ACC112 (cell line): ENCODE measurements at regions not wholly inside any gene's neighbourhood (a gene's known extent, or its start where the extent isn't known, plus 50 kb on each side); places are given as distances from the start of the nearest gene placed in this dataset.

Experiments
- H2AFZ ChIP-seq: fragments of 200-600 bp; sonication (generic); one replicate; pipeline ENCODE4 v1.6.0; 2017; ENCODE audit warnings: antibody characterized with exemption, low read length; ENCODE audit not compliant: unreplicated experiment
- H3K27ac ChIP-seq: fragments of 200-600 bp; sonication (generic); 2 replicates; pipeline ENCODE4 v1.5.1; 2014; ENCODE audit warnings: low read depth, mild to moderate bottlenecking, antibody characterized with exemption, low read length, moderate library complexity
- H3K27me3 ChIP-seq: fragments of 200-600 bp; sonication (generic); 2 replicates; pipeline ENCODE4 v1.6.1; 2014; ENCODE audit warnings: mild to moderate bottlenecking, antibody characterized with exemption, low read length, moderate library complexity, mixed read lengths; ENCODE audit not compliant: insufficient read depth
- H3K36me3 ChIP-seq: fragments of 200-600 bp; sonication (generic); 2 replicates; pipeline ENCODE4 v1.6.1; 2016; ENCODE audit warnings: mild to moderate bottlenecking, antibody characterized with exemption, low read length, moderate library complexity, mixed read lengths; ENCODE audit not compliant: insufficient read depth
- H3K4me1 ChIP-seq: fragments of 200-600 bp; sonication (generic); one replicate; pipeline ENCODE4 v1.6.1; 2016; ENCODE audit warnings: low read length, mixed read lengths; ENCODE audit not compliant: insufficient read depth, unreplicated experiment, control insufficient read depth
- H3K4me3 ChIP-seq: fragments of 200-600 bp; sonication (generic); 2 replicates; pipeline ENCODE4 v1.5.1; 2014; ENCODE audit warnings: mild to moderate bottlenecking, low read depth, low read length
- H3K79me2 ChIP-seq: fragments of 200-600 bp; sonication (generic); one replicate; pipeline ENCODE4 v1.6.0; 2016; ENCODE audit warnings: low read length; ENCODE audit not compliant: control insufficient read depth, unreplicated experiment, insufficient read depth

DNA sequence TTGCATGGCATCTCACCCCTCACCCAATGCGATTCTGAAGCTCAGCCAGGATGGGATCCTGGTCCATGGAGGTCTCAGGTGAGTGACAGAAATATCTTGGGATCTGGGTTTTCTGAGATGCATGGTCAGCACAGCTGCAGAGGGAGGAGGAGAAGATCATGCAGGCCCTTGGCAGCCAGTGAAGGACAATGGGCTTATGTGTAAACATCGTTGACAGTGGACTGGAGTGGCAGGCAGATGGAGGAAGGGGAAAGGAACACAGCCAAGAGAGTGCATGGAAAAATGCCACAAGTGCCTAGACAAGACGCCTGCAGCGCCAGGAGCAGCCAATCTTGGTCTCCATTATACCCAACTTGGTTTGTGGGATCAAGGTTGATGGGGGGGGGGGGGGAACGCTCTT lies 347.9 kb downstream of the MCTP2 start:
- Histone ChIP-seq H3K4me1 (no peaks in the 10 kb centered on the region), H3K27me3 (no peaks in the 10 kb centered on the region), H3K79me2 (no peaks in the 10 kb centered on the region), H3K4me3 (no peak overlapping the region), H3K36me3 (no peaks in the 10 kb centered on the region), H2AFZ (no peak overlapping the region), H3K27ac (no peak overlapping the region)

DNA sequence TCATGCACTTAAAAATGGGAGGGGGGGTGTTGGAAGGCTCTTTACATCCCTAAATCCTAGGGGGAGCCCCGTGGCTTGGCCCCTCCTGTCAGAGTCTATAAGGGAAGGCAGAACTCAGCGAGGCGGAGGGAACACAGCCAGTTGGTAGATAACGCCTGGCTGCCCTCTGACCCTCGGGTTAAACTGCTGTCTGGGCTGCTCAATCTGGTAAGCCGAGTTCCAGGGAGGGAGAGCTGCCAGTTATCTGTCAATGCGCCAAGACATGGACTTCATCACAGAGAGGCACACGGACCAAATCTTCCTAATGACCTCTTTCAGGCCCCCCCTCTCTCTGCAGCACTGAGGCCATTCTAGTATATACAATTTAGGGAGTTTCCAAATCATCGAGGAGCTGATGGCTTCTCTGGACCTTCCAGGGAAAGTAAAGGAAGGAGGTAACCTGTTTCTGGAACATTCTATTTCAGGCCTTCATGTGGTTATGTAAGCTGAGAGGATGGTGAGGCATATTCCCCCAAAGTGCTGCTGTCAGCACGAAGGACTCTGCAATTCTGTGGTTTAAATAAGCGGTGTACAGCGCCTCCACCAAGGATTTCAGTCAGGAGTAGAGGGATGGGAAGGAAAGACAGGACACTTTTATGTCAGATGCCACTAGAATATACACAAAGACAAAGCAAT lies 349.0 kb downstream of the MCTP2 start:
- H3K79me2 ChIP-seq = no peaks in the 10 kb centered on the region
- no peak overlapping the region for H3K4me3 ChIP-seq
- H3K27me3 ChIP-seq = no peaks in the 10 kb centered on the region
- no peaks in the 10 kb centered on the region for H3K4me1 ChIP-seq
- H3K36me3 ChIP-seq = no peaks in the 10 kb centered on the region
- H2AFZ ChIP-seq = no peak overlapping the region
- H3K27ac ChIP-seq = no peak overlapping the region

DNA sequence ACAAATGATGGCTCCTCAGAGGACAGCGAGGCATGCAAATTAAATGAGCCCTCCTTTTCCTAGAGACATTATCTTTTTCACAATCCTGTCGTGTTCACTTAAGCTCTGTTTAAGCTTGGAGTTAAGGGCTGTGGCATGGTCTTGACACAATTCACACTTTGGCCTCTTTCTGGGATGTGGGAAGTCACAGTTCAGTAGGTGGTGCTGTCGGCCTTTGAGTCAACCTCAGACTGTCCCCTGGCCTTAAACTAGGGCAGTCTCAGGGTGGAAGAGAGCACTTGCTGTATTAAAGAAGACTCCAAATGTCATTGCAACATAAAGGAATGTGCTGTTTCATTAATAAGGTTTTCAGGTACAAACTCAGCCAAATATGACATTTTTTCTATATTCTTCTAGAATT lies 351.0 kb downstream of the MCTP2 start:
- no peaks in the 10 kb centered on the region for H3K36me3 ChIP-seq
- H3K4me3 ChIP-seq = no peak overlapping the region
- H3K79me2 ChIP-seq = no peaks in the 10 kb centered on the region
- H3K4me1 ChIP-seq = no peaks in the 10 kb centered on the region
- no peak overlapping the region for H3K27ac ChIP-seq
- no peaks in the 10 kb centered on the region for H3K27me3 ChIP-seq
- no peak overlapping the region for H2AFZ ChIP-seq

GRCh38 chr15:94584833-94585244 lies 353.5 kb downstream of the MCTP2 start:
- Histone ChIP-seq H2AFZ (no peak overlapping the region), H3K36me3 (no peaks in the 10 kb centered on the region), H3K27me3 (no peaks in the 10 kb centered on the region), H3K4me1 (no peaks in the 10 kb centered on the region), H3K27ac (no peak overlapping the region), H3K79me2 (no peaks in the 10 kb centered on the region), H3K4me3 (no peak overlapping the region)

DNA sequence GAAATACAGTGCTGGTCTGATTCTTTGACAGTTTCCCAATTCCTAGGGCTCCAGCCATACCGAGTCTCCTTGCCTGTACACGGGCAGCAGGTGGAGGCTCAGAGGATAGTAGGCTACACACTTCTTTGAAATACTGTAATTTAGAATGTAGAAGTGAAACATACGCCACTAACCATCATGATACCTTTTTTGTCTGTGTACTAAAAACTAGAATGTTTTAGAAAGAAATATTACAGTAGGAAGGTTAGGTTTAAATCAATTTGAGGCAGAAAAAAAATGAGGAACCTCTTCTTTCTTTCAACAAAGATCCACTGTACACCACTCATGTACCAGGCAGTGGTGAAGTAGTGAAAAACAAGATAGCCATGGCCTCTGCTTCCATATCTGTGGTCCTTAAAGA lies 354.7 kb downstream of the MCTP2 start:
- Histone ChIP-seq H3K4me1 (no peaks in the 10 kb centered on the region), H3K4me3 (no peak overlapping the region), H3K27ac (no peak overlapping the region), H3K36me3 (no peaks in the 10 kb centered on the region), H3K79me2 (no peaks in the 10 kb centered on the region), H2AFZ (no peak overlapping the region), H3K27me3 (no peaks in the 10 kb centered on the region)

GRCh38 chr15:94587113-94587512 lies 355.8 kb downstream of the MCTP2 start:
- Histone ChIP-seq H2AFZ (no peak overlapping the region), H3K27me3 (no peaks in the 10 kb centered on the region), H3K27ac (no peak overlapping the region), H3K4me3 (no peak overlapping the region), H3K79me2 (no peaks in the 10 kb centered on the region), H3K36me3 (no peaks in the 10 kb centered on the region), H3K4me1 (no peaks in the 10 kb centered on the region)

DNA sequence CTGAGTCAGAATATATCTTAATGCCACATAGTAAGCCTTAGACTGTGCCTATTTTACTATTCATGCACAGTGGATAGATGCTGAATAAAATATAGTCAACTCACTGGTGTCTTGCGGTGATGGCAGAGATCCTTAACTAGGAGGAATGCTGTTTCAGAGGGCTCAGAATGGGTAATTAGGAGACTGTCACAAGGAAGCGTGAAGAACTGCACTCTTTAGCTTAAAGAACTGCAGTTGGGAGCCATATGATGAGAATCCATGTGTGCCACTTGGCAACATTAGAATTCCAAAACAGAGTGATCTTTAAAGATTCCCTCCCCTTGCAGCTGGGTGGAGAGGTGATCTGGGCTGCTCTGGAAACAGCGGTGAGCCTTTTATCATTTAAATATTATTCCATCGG lies 357.6 kb downstream of the MCTP2 start:
- no peak overlapping the region for H2AFZ ChIP-seq
- no peaks in the 10 kb centered on the region for H3K27me3 ChIP-seq
- H3K27ac ChIP-seq = no peak overlapping the region
- H3K79me2 ChIP-seq = no peaks in the 10 kb centered on the region
- H3K4me1 ChIP-seq = no peaks in the 10 kb centered on the region
- no peaks in the 10 kb centered on the region for H3K36me3 ChIP-seq
- H3K4me3 ChIP-seq = no peak overlapping the region

DNA sequence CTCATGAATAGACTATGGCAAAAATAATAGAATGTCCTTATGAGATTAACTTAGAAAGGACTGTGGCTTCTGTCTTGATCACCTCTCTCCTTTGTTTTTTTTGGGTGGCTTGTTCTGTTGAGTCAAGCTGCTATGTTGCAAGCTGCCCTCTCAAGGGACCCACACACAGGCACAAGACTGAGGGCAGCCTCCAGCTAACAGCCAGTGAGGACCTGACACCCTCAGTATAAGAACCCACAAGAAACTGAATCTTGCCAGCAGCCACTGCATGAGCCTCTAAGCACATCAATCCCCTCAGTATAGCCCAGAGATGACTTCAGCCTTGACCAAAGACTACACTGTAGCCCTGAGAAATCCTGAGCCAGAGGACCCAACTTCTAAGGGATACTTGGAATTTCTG lies 361.1 kb downstream of the MCTP2 start:
- H2AFZ ChIP-seq = no peak overlapping the region
- H3K4me3 ChIP-seq = no peak overlapping the region
- H3K4me1 ChIP-seq = no peaks in the 10 kb centered on the region
- H3K79me2 ChIP-seq = no peaks in the 10 kb centered on the region
- no peaks in the 10 kb centered on the region for H3K36me3 ChIP-seq
- H3K27ac ChIP-seq = no peak overlapping the region
- H3K27me3 ChIP-seq = no peaks in the 10 kb centered on the region

GRCh38 chr15:94596707-94597106 lies 365.3 kb downstream of the MCTP2 start:
- H3K27me3 ChIP-seq = no peaks in the 10 kb centered on the region
- H3K79me2 ChIP-seq = no peaks in the 10 kb centered on the region
- H2AFZ ChIP-seq = no peak overlapping the region
- no peaks in the 10 kb centered on the region for H3K4me1 ChIP-seq
- no peak overlapping the region for H3K4me3 ChIP-seq
- H3K36me3 ChIP-seq = no peaks in the 10 kb centered on the region
- no peak overlapping the region for H3K27ac ChIP-seq

DNA sequence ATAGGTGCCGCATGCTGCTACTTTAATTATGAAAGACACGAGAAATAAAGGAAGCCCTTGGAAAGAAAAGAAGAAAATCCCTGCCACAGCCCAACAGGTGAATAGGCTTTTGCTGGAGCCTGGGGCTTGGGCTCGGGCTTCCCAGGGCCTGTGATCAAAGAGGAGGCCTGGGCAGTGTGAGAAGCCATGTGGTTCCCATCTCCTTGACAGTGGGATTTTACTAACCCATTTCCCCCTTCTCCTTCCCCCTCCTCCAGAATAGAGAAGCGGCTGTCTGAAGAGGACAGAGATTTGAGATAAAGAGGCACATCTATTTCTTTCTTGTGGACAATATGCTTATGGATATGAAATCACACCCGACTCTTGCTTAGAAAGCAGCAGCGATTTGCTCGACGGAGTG lies 369.1 kb downstream of the MCTP2 start:
- Histone ChIP-seq H3K4me1 (no peaks in the 10 kb centered on the region), H3K4me3 (no peak overlapping the region), H3K36me3 (no peaks in the 10 kb centered on the region), H2AFZ (no peak overlapping the region), H3K27ac (no peak overlapping the region), H3K79me2 (no peaks in the 10 kb centered on the region), H3K27me3 (no peaks in the 10 kb centered on the region)

DNA sequence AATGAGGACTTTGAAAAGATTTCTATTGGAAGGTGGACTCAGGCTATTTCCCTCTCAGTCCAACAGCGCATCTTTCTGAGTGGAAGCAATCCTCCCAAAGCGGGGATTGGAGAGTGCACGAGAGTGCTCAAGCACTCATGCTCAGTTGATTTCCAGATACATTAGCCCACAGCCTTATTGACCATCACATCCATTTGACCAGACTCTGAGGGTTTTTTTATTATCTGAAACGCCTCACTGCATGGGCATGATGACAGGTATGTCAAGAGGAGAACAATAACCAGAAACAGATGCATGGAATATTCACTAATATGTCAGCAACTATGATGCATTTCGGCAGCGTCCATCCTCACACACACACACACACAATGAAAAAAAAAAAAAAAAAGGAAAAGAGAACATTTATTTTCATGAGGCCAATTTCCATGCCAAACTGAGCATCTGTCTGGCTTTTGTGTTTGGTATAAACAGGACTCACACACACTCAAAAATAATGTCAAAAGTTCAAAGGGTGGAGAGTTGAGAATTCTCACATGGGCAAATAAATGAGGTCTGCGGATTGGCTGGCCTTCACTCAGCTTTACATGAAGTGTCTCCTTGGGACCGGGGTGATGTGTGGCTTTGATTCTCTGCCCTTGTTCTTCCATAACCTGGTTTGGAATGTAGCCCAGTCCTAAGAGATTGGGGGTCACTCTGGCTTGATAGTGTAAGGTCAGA lies 371.6 kb downstream of the MCTP2 start:
- Histone ChIP-seq H3K79me2 (no peaks in the 10 kb centered on the region), H3K27me3 (no peaks in the 10 kb centered on the region), H3K4me1 (no peaks in the 10 kb centered on the region), H3K4me3 (no peak overlapping the region), H2AFZ (no peak overlapping the region), H3K27ac (no peak overlapping the region), H3K36me3 (no peaks in the 10 kb centered on the region)
